Neural cell (in vitro differentiated cells): ENCODE measurements at regions not wholly inside any gene's neighbourhood (a gene's known extent, or its start where the extent isn't known, plus 50 kb on each side); places are given as distances from the start of the nearest gene placed in this dataset.

ENCODE experiments used
- CTCF ChIP-seq: fragments of 450-650 bp; IDR thresholded peaks from 2 replicates; pipeline ENCODE4 v1.5.1; 2014; ENCODE audit warnings: antibody characterized with exemption, mild to moderate bottlenecking, moderate library complexity; ENCODE audit not compliant: poor library complexity, severe bottlenecking
- EP300 ChIP-seq: fragments of 450-650 bp; conservative IDR thresholded peaks from 2 replicates; pipeline ENCODE4 v1.6.1; 2014; ENCODE audit warnings: antibody characterized with exemption, mild to moderate bottlenecking, moderate library complexity; ENCODE audit not compliant: poor library complexity, severe bottlenecking
- EZH2 ChIP-seq: fragments of 200-600, 300-800 bp; shearing (Covaris generic), sonication (generic); IDR thresholded peaks from 2 replicates; pipeline ENCODE4 v1.6.1; 2014; ENCODE audit warnings: antibody characterized with exemption, low read length, borderline replicate concordance, mild to moderate bottlenecking; ENCODE audit not compliant: insufficient read depth, poor library complexity, severe bottlenecking
- POLR2AphosphoS5 ChIP-seq: IDR thresholded peaks from 2 replicates; pipeline ENCODE4 v1.6.1; 2012
- RAD21 ChIP-seq: fragments of 450-650 bp; conservative IDR thresholded peaks from 2 replicates; pipeline ENCODE4 v1.6.1; 2014; ENCODE audit warnings: antibody characterized with exemption, mild to moderate bottlenecking, moderate library complexity
- REST ChIP-seq: IDR thresholded peaks from 2 replicates; pipeline ENCODE4 v1.6.1; 2012; ENCODE audit warnings: borderline replicate concordance
- TAF1 ChIP-seq: IDR thresholded peaks from 2 replicates; pipeline ENCODE4 v1.6.1; 2012; ENCODE audit warnings: low read depth

GRCh38 chr5:159549046-159549445, 218.8 kb upstream of the IL12B start:
- TF ChIP-seq CTCF (no peak), EZH2 (no peak), POLR2AphosphoS5 (no peak), EP300 (no peak), REST (no peak), RAD21 (no peak), TAF1 (no peak)
